GM12875 (cell line): ENCODE measurements at regions not wholly inside any gene's neighbourhood (a gene's known extent, or its start where the extent isn't known, plus 50 kb on each side); places are given as distances from the start of the nearest gene placed in this dataset.

ENCODE experiments used
- H3K4me3 ChIP-seq: one replicate; pipeline ENCODE4 v1.5.1; 2011; ENCODE audit warnings: low read depth, low read length, control low read depth
- TF ChIP-seq, protein P1 (sequence below): IDR thresholded peaks from 2 replicates; pipeline ENCODE4 v1.5.1; 2011; ENCODE audit warnings: low read depth, mild to moderate bottlenecking, control low read depth, inconsistent platforms, low read length, moderate library complexity, borderline replicate concordance; ENCODE audit not compliant: insufficient read depth

- no peak overlapping the region for H3K4me3 ChIP-seq
- TF ChIP-seq, protein P1, sequence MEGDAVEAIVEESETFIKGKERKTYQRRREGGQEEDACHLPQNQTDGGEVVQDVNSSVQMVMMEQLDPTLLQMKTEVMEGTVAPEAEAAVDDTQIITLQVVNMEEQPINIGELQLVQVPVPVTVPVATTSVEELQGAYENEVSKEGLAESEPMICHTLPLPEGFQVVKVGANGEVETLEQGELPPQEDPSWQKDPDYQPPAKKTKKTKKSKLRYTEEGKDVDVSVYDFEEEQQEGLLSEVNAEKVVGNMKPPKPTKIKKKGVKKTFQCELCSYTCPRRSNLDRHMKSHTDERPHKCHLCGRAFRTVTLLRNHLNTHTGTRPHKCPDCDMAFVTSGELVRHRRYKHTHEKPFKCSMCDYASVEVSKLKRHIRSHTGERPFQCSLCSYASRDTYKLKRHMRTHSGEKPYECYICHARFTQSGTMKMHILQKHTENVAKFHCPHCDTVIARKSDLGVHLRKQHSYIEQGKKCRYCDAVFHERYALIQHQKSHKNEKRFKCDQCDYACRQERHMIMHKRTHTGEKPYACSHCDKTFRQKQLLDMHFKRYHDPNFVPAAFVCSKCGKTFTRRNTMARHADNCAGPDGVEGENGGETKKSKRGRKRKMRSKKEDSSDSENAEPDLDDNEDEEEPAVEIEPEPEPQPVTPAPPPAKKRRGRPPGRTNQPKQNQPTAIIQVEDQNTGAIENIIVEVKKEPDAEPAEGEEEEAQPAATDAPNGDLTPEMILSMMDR: no peak
These were observed 418.6 kb downstream of the MN1 start for GRCh38 chr22:27382947-27383346.

DNA sequence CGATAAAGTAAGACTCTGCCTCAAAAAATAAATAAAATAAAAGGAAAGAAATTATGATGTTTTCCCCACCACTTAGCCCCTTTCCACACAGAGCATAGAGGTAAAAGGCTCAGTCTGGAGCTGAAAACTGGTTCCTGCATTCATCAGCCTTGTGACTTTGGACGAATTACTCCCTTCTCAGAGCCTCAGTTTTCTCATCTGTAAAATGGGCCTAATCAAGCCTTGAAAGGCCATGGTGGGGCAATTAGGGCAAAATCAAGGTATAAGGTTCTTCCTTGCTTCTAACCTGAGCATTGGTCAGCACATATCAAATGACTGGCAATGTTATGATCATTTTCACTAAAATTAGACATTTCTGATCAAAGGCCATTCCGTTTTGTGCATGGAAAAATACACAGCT, 417.7 kb downstream of the MN1 start:
- no peak overlapping the region for H3K4me3 ChIP-seq
- TF ChIP-seq, protein P1: no peak

- no peak overlapping the region for H3K4me3 ChIP-seq
- TF ChIP-seq, protein P1: no peak
These were observed 416.1 kb downstream of the MN1 start for GRCh38 chr22:27385261-27385998.

GRCh38 chr22:27386186-27386585, 415.4 kb downstream of the MN1 start:
- TF ChIP-seq, protein P1: no peak
- no peak overlapping the region for H3K4me3 ChIP-seq

DNA sequence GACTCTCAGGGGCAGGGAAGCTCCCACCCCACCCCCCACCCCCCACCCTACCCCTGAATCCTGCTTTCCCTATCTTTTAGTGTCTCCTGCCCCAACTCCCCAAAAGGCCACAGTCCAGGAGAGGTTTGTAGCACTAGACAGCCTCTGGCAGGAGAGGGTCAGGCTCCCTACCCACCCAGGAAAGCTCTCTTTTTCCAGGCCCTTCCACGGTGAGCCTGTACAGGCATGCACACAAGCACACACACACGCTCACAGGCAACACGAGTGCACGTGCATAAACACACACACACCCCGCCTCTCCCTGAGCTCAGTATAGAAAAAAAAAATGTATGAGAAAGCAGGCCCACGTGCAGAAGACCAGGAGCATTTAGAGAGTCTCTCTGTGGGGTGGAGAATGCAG, 414.0 kb downstream of the MN1 start:
- TF ChIP-seq, protein P1: no peak
- no peak overlapping the region for H3K4me3 ChIP-seq

- H3K4me3 ChIP-seq: no peak overlapping the region
- TF ChIP-seq, protein P1: no peak
These were observed 413.4 kb downstream of the MN1 start for GRCh38 chr22:27388090-27388600.

- H3K4me3 ChIP-seq: no peak overlapping the region
- TF ChIP-seq, protein P1: no peak
These were observed 411.9 kb downstream of the MN1 start for GRCh38 chr22:27389727-27390075.
